ENCODE measurements at regions not wholly inside any gene's neighbourhood (a gene's known extent, or its start where the extent isn't known, plus 50 kb on each side); places are given as distances from the start of the nearest gene placed in this dataset.

GRCh38 chr11:110035357-110035756 lies 57.8 kb upstream of the ZC3H12C start:
- DNase-seq: no peak

GRCh38 chr11:110038201-110038600 lies 55.0 kb upstream of the ZC3H12C start:
- no peak for DNase-seq
